ENCODE measurements at regions not wholly inside any gene's neighbourhood (a gene's known extent, or its start where the extent isn't known, plus 50 kb on each side); places are given as distances from the start of the nearest gene placed in this dataset.

DNA sequence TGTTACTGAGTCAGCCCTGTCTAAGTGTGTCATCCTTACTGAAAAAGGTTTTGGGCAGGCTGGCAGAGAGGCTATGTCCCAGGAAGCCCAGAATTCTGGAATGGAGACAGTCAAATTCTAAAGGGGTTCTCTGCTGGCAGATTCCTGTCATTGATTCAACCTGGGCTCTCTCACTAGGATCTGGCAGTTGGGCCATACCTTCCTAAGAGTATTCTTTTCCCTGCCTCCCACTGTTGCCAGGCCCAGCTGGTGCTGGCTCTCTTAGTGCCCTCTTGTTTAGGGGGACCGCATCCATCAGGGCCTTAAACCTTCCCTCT lies 85.0 kb upstream of the EGLN3 start (continued):
- TF ChIP-seq, protein P1, sequence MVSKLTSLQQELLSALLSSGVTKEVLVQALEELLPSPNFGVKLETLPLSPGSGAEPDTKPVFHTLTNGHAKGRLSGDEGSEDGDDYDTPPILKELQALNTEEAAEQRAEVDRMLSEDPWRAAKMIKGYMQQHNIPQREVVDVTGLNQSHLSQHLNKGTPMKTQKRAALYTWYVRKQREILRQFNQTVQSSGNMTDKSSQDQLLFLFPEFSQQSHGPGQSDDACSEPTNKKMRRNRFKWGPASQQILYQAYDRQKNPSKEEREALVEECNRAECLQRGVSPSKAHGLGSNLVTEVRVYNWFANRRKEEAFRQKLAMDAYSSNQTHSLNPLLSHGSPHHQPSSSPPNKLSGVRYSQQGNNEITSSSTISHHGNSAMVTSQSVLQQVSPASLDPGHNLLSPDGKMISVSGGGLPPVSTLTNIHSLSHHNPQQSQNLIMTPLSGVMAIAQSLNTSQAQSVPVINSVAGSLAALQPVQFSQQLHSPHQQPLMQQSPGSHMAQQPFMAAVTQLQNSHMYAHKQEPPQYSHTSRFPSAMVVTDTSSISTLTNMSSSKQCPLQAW (CRISPR knock-in tag; IDR thresholded peaks at IDR 0.05), result peak; percentile 86; the same call in 1 of the 2 replicates
- TF ChIP-seq, protein P2, sequence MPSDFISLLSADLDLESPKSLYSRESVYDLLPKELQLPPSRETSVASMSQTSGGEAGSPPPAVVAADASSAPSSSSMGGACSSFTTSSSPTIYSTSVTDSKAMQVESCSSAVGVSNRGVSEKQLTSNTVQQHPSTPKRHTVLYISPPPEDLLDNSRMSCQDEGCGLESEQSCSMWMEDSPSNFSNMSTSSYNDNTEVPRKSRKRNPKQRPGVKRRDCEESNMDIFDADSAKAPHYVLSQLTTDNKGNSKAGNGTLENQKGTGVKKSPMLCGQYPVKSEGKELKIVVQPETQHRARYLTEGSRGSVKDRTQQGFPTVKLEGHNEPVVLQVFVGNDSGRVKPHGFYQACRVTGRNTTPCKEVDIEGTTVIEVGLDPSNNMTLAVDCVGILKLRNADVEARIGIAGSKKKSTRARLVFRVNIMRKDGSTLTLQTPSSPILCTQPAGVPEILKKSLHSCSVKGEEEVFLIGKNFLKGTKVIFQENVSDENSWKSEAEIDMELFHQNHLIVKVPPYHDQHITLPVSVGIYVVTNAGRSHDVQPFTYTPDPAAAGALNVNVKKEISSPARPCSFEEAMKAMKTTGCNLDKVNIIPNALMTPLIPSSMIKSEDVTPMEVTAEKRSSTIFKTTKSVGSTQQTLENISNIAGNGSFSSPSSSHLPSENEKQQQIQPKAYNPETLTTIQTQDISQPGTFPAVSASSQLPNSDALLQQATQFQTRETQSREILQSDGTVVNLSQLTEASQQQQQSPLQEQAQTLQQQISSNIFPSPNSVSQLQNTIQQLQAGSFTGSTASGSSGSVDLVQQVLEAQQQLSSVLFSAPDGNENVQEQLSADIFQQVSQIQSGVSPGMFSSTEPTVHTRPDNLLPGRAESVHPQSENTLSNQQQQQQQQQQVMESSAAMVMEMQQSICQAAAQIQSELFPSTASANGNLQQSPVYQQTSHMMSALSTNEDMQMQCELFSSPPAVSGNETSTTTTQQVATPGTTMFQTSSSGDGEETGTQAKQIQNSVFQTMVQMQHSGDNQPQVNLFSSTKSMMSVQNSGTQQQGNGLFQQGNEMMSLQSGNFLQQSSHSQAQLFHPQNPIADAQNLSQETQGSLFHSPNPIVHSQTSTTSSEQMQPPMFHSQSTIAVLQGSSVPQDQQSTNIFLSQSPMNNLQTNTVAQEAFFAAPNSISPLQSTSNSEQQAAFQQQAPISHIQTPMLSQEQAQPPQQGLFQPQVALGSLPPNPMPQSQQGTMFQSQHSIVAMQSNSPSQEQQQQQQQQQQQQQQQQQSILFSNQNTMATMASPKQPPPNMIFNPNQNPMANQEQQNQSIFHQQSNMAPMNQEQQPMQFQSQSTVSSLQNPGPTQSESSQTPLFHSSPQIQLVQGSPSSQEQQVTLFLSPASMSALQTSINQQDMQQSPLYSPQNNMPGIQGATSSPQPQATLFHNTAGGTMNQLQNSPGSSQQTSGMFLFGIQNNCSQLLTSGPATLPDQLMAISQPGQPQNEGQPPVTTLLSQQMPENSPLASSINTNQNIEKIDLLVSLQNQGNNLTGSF (CRISPR knock-in tag; IDR thresholded peaks at IDR 0.05), result peak; percentile 38; the same call in 1 of the 2 replicates
- TF ChIP-seq LCORL (IDR thresholded peaks at IDR 0.05) (no peak), LCORL (CRISPR knock-in tag; IDR thresholded peaks at IDR 0.05) (0 out of 2 replicates have a peak, but pooled peaks have one; percentile 48)

Data from HepG2 (cell line).